BLaER1 (cell line): ENCODE measurements at regions not wholly inside any gene's neighbourhood (a gene's known extent, or its start where the extent isn't known, plus 50 kb on each side); places are given as distances from the start of the nearest gene placed in this dataset.

Experiments used
- H3K27ac ChIP-seq: shearing (Covaris generic); formaldehyde crosslinking; 2 replicates; pipeline ENCODE4 v1.8.1; 2022
- H3K27me3 ChIP-seq: shearing (Covaris generic); formaldehyde crosslinking; 2 replicates; pipeline ENCODE4 v1.8.1; 2022
- H3K36me3 ChIP-seq: shearing (Covaris generic); formaldehyde crosslinking; 2 replicates; pipeline ENCODE4 v1.8.1; 2022
- H3K4me1 ChIP-seq: shearing (Covaris generic); formaldehyde crosslinking; 2 replicates; pipeline ENCODE4 v1.8.1; 2022
- H3K4me2 ChIP-seq: shearing (Covaris generic); formaldehyde crosslinking; 2 replicates; pipeline ENCODE4 v1.8.1; 2022
- H3K4me3 ChIP-seq: shearing (Covaris generic); formaldehyde crosslinking; 2 replicates; pipeline ENCODE4 v1.8.1; 2022
- H3K9ac ChIP-seq: shearing (Covaris generic); formaldehyde crosslinking; 2 replicates; pipeline ENCODE4 v1.8.1; 2022
- H3K9me3 ChIP-seq: shearing (Covaris generic); formaldehyde crosslinking; 2 replicates; pipeline ENCODE4 v1.8.1; 2022
- H4K20me1 ChIP-seq: shearing (Covaris generic); formaldehyde crosslinking; 2 replicates; pipeline ENCODE4 v1.8.1; 2022
- Cebpa-rat ChIP-seq: shearing (Covaris generic); IDR thresholded peaks from 2 replicates; pipeline ENCODE4 v1.8.1; 2022

GRCh38 chr4:13196721-13197120, 287.4 kb downstream of the RAB28 start:
- Histone ChIP-seq H3K36me3 (no peaks in the 10 kb centered on the region), H3K27ac (no peak overlapping the region), H3K9ac (no peak overlapping the region), H3K9me3 (no peaks in the 10 kb centered on the region), H4K20me1 (no peaks in the 10 kb centered on the region), H3K4me1 (no peaks in the 10 kb centered on the region), H3K4me2 (no peak overlapping the region), H3K27me3 (no peaks in the 10 kb centered on the region), H3K4me3 (no peak overlapping the region)
- TF ChIP-seq Cebpa-rat = no peak

GRCh38 chr4:13193662-13194061, 290.5 kb downstream of the RAB28 start:
- Histone ChIP-seq H3K4me2 (no peak overlapping the region), H3K9ac (no peak overlapping the region), H3K27me3 (no peaks in the 10 kb centered on the region), H4K20me1 (no peaks in the 10 kb centered on the region), H3K9me3 (no peaks in the 10 kb centered on the region), H3K4me1 (peaks cover 9% of the 10 kb centered on the region; the same call in 1 of the 2 replicates), H3K4me3 (no peak overlapping the region), H3K27ac (no peak overlapping the region), H3K36me3 (no peaks in the 10 kb centered on the region)
- no peak for TF ChIP-seq Cebpa-rat

GRCh38 chr4:13190093-13190721, 293.9 kb downstream of the RAB28 start:
- H4K20me1 ChIP-seq = no peaks in the 10 kb centered on the region

GRCh38 chr4:13184199-13184598, 299.9 kb downstream of the RAB28 start:
- H3K27ac ChIP-seq = no peak overlapping the region
- TF ChIP-seq Cebpa-rat = no peak
- no peak overlapping the region for H3K9ac ChIP-seq
- H3K4me1 ChIP-seq = no peaks in the 10 kb centered on the region
- no peaks in the 10 kb centered on the region for H3K9me3 ChIP-seq
- H3K36me3 ChIP-seq = no peaks in the 10 kb centered on the region
- no peaks in the 10 kb centered on the region for H3K27me3 ChIP-seq
- H3K4me3 ChIP-seq = no peak overlapping the region
- no peaks in the 10 kb centered on the region for H4K20me1 ChIP-seq
- H3K4me2 ChIP-seq = no peak overlapping the region

More at GRCh38 chr4:13190093-13190721, 293.9 kb downstream of the RAB28 start:
- Histone ChIP-seq H3K4me2 (0 out of 2 replicates have a peak overlapping the region, but pooled peaks have one; percentile 18), H3K9me3 (no peaks in the 10 kb centered on the region), H3K27ac (no peak overlapping the region), H3K9ac (no peak overlapping the region), H3K4me1 (peaks cover 9% of the 10 kb centered on the region; the same call in 1 of the 2 replicates), H3K27me3 (no peaks in the 10 kb centered on the region), H3K4me3 (no peak overlapping the region), H3K36me3 (no peaks in the 10 kb centered on the region)
- no peak for TF ChIP-seq Cebpa-rat

GRCh38 chr4:13182133-13182532, 302.0 kb downstream of the RAB28 start:
- Histone ChIP-seq H3K4me1 (no peaks in the 10 kb centered on the region), H3K9ac (no peak overlapping the region), H3K4me3 (no peak overlapping the region), H3K4me2 (no peak overlapping the region), H3K27ac (no peak overlapping the region), H4K20me1 (no peaks in the 10 kb centered on the region), H3K36me3 (no peaks in the 10 kb centered on the region), H3K9me3 (no peaks in the 10 kb centered on the region), H3K27me3 (no peaks in the 10 kb centered on the region)
- TF ChIP-seq Cebpa-rat = no peak

GRCh38 chr4:13181681-13182080, 302.5 kb downstream of the RAB28 start:
- no peak overlapping the region for H3K4me3 ChIP-seq
- H3K9ac ChIP-seq = no peak overlapping the region
- H3K4me1 ChIP-seq = no peaks in the 10 kb centered on the region
- H3K27ac ChIP-seq = no peak overlapping the region
- H3K27me3 ChIP-seq = no peaks in the 10 kb centered on the region
- no peak for TF ChIP-seq Cebpa-rat
- no peaks in the 10 kb centered on the region for H3K9me3 ChIP-seq
- no peak overlapping the region for H3K4me2 ChIP-seq
- H3K36me3 ChIP-seq = no peaks in the 10 kb centered on the region
- H4K20me1 ChIP-seq = no peaks in the 10 kb centered on the region

- Histone ChIP-seq H4K20me1 (no peaks in the 10 kb centered on the region), H3K36me3 (no peaks in the 10 kb centered on the region), H3K27ac (no peak overlapping the region), H3K27me3 (no peaks in the 10 kb centered on the region), H3K4me3 (no peak overlapping the region), H3K4me2 (no peak overlapping the region), H3K4me1 (no peaks in the 10 kb centered on the region), H3K9ac (no peak overlapping the region), H3K9me3 (no peaks in the 10 kb centered on the region)
- TF ChIP-seq Cebpa-rat = no peak
These were observed 303.4 kb downstream of the RAB28 start for GRCh38 chr4:13180701-13181100.

GRCh38 chr4:13178621-13179020, 305.5 kb downstream of the RAB28 start:
- Histone ChIP-seq H3K4me1 (no peaks in the 10 kb centered on the region), H4K20me1 (no peaks in the 10 kb centered on the region), H3K9ac (no peak overlapping the region), H3K27ac (no peak overlapping the region), H3K36me3 (no peaks in the 10 kb centered on the region), H3K27me3 (no peaks in the 10 kb centered on the region), H3K4me2 (no peak overlapping the region), H3K9me3 (no peaks in the 10 kb centered on the region), H3K4me3 (no peak overlapping the region)
- no peak for TF ChIP-seq Cebpa-rat

GRCh38 chr4:13176741-13177142, 307.4 kb downstream of the RAB28 start:
- Histone ChIP-seq H3K27me3 (no peaks in the 10 kb centered on the region), H3K36me3 (no peaks in the 10 kb centered on the region), H3K9ac (no peak overlapping the region), H3K4me1 (no peaks in the 10 kb centered on the region), H4K20me1 (no peaks in the 10 kb centered on the region), H3K9me3 (no peaks in the 10 kb centered on the region), H3K4me2 (no peak overlapping the region), H3K4me3 (no peak overlapping the region), H3K27ac (no peak overlapping the region)
- no peak for TF ChIP-seq Cebpa-rat

- no peak for TF ChIP-seq Cebpa-rat
- Histone ChIP-seq H3K27ac (no peak overlapping the region), H3K4me2 (no peak overlapping the region), H3K36me3 (no peaks in the 10 kb centered on the region), H3K9ac (no peak overlapping the region), H3K9me3 (no peaks in the 10 kb centered on the region), H3K4me1 (no peaks in the 10 kb centered on the region), H4K20me1 (no peaks in the 10 kb centered on the region), H3K4me3 (no peak overlapping the region), H3K27me3 (no peaks in the 10 kb centered on the region)
These were observed 309.2 kb downstream of the RAB28 start for GRCh38 chr4:13174926-13175325.

- H3K4me3 ChIP-seq = no peak overlapping the region
- no peak overlapping the region for H3K9ac ChIP-seq
- no peaks in the 10 kb centered on the region for H3K4me1 ChIP-seq
- no peaks in the 10 kb centered on the region for H4K20me1 ChIP-seq
- H3K4me2 ChIP-seq = no peak overlapping the region
- no peaks in the 10 kb centered on the region for H3K9me3 ChIP-seq
- H3K27ac ChIP-seq = no peak overlapping the region
- TF ChIP-seq Cebpa-rat = no peak
- H3K27me3 ChIP-seq = no peaks in the 10 kb centered on the region
- no peaks in the 10 kb centered on the region for H3K36me3 ChIP-seq
These were observed 310.1 kb downstream of the RAB28 start for GRCh38 chr4:13174001-13174400.
